ENCODE measurements at regions not wholly inside any gene's neighbourhood (a gene's known extent, or its start where the extent isn't known, plus 50 kb on each side); places are given as distances from the start of the nearest gene placed in this dataset.

GRCh38 chr5:10167806-10168205, 81.9 kb downstream of the ATPSCKMT start:
- ChIA-PET POLR2A (no interaction called here), CTCF (no interaction called here)
- Mint-ChIP-seq H3K27me3 (ENCODE audit: insufficient read depth, unreplicated experiment) (no peaks in the 10 kb centered on the region), H3K9me3 (ENCODE audit: unreplicated experiment) (peaks cover 9% of the 10 kb centered on the region), H3K4me3 (ENCODE audit: unreplicated experiment) (no peak overlapping the region), H3K36me3 (ENCODE audit: insufficient read depth, unreplicated experiment) (no peaks in the 10 kb centered on the region), H3K4me1 (ENCODE audit: insufficient read depth, unreplicated experiment) (no peaks in the 10 kb centered on the region), H3K27ac (ENCODE audit: low read depth, unreplicated experiment) (no peak overlapping the region)
- intact Hi-C loops (cut with micrococcal nuclease) = no loop called here
- no peak for TF ChIP-seq CTCF (IDR thresholded peaks at IDR 0.05; ENCODE audit: unreplicated experiment)
- no TSS peak for BruUV-seq (replicated peaks)
- no peak for DNase-seq (ENCODE audit: unreplicated experiment)

- CTCF ChIA-PET = no interaction called here
- no peak overlapping the region for H3K27ac Mint-ChIP-seq (ENCODE audit: low read depth, unreplicated experiment)
- BruUV-seq (replicated peaks) = no TSS peak
- POLR2A ChIA-PET = no interaction called here
- peaks cover 9% of the 10 kb centered on the region for H3K9me3 Mint-ChIP-seq (ENCODE audit: unreplicated experiment)
- no peak for DNase-seq (ENCODE audit: unreplicated experiment)
- intact Hi-C loops (cut with micrococcal nuclease) = no loop called here
- no peaks in the 10 kb centered on the region for H3K4me1 Mint-ChIP-seq (ENCODE audit: insufficient read depth, unreplicated experiment)
- H3K4me3 Mint-ChIP-seq (ENCODE audit: unreplicated experiment) = no peak overlapping the region
- peaks cover 11% of the 10 kb centered on the region for H3K27me3 Mint-ChIP-seq (ENCODE audit: insufficient read depth, unreplicated experiment)
- H3K36me3 Mint-ChIP-seq (ENCODE audit: insufficient read depth, unreplicated experiment) = no peaks in the 10 kb centered on the region
- no peak for TF ChIP-seq CTCF (IDR thresholded peaks at IDR 0.05; ENCODE audit: unreplicated experiment)
Observed at GRCh38 chr5:10166392-10166791, 83.3 kb downstream of the ATPSCKMT start.

- no TSS peak for BruUV-seq (replicated peaks)
- ChIA-PET POLR2A (no interaction called here), CTCF (no interaction called here)
- DNase-seq (ENCODE audit: unreplicated experiment) = no peak
- intact Hi-C loops (cut with micrococcal nuclease) = no loop called here
- H3K4me3 Mint-ChIP-seq (ENCODE audit: unreplicated experiment) = no peak overlapping the region
- H3K9me3 Mint-ChIP-seq (ENCODE audit: unreplicated experiment) = peaks cover 9% of the 10 kb centered on the region
- H3K27ac Mint-ChIP-seq (ENCODE audit: low read depth, unreplicated experiment) = no peak overlapping the region
- peaks cover 11% of the 10 kb centered on the region for H3K27me3 Mint-ChIP-seq (ENCODE audit: insufficient read depth, unreplicated experiment)
- no peak for TF ChIP-seq CTCF (IDR thresholded peaks at IDR 0.05; ENCODE audit: unreplicated experiment)
- H3K4me1 Mint-ChIP-seq (ENCODE audit: insufficient read depth, unreplicated experiment) = no peaks in the 10 kb centered on the region
- no peaks in the 10 kb centered on the region for H3K36me3 Mint-ChIP-seq (ENCODE audit: insufficient read depth, unreplicated experiment)
Observed at GRCh38 chr5:10162468-10162867, 87.2 kb downstream of the ATPSCKMT start.

- H3K27ac Mint-ChIP-seq (ENCODE audit: low read depth, unreplicated experiment) = no peak overlapping the region
Observed at GRCh38 chr5:10161778-10162177, 87.9 kb downstream of the ATPSCKMT start.

More at GRCh38 chr5:10161778-10162177, 87.9 kb downstream of the ATPSCKMT start:
- ChIA-PET POLR2A (no interaction called here), CTCF (interaction anchor here (0.6 kb wide), 1 partner anchor 51 kb away, joined by 3 read pairs; no protein-coding TSS in a partner anchor)
- no peak overlapping the region for H3K4me3 Mint-ChIP-seq (ENCODE audit: unreplicated experiment)
- no peaks in the 10 kb centered on the region for H3K4me1 Mint-ChIP-seq (ENCODE audit: insufficient read depth, unreplicated experiment)
- BruUV-seq (replicated peaks) = no TSS peak
- peaks cover 11% of the 10 kb centered on the region for H3K27me3 Mint-ChIP-seq (ENCODE audit: insufficient read depth, unreplicated experiment)
- DNase-seq (ENCODE audit: unreplicated experiment) = no peak
- intact Hi-C loops (cut with micrococcal nuclease) = no loop called here
- peaks cover 9% of the 10 kb centered on the region for H3K9me3 Mint-ChIP-seq (ENCODE audit: unreplicated experiment)
- TF ChIP-seq CTCF (IDR thresholded peaks at IDR 0.05; ENCODE audit: unreplicated experiment) = no peak
- H3K36me3 Mint-ChIP-seq (ENCODE audit: insufficient read depth, unreplicated experiment) = no peaks in the 10 kb centered on the region

Measured in MCF 10A (cell line).